ENCODE measurements at regions not wholly inside any gene's neighbourhood (a gene's known extent, or its start where the extent isn't known, plus 50 kb on each side); places are given as distances from the start of the nearest gene placed in this dataset.

- DNase-seq (ENCODE audit: low read depth, low spot score) = no peak
- Histone ChIP-seq H3K9ac (ENCODE audit: insufficient read length, low read depth) (no peak overlapping the region), H3K4me3 (ENCODE audit: insufficient read length, low read depth) (no peak overlapping the region), H3K36me3 (ENCODE audit: insufficient read depth, insufficient read length, low read length) (no peaks in the 10 kb centered on the region), H3K9me3 (ENCODE audit: insufficient read depth, low read length) (no peaks in the 10 kb centered on the region), H3K27me3 (ENCODE audit: insufficient read depth, insufficient read length) (no peaks in the 10 kb centered on the region), H3K4me1 (ENCODE audit: insufficient read depth, insufficient read length) (no peaks in the 10 kb centered on the region)
- TF ChIP-seq ZNF274 (IDR thresholded peaks at IDR 0.05; ENCODE audit: low read depth, low read length) = no peak
- no peak for TF ChIP-seq SUZ12 (IDR thresholded peaks at IDR 0.05; ENCODE audit: extremely low read depth, insufficient read depth, insufficient read length)
- TF ChIP-seq YY1 (IDR thresholded peaks at IDR 0.05; ENCODE audit: insufficient read depth, insufficient read length) = no peak
Observed at GRCh38 chr3:144463911-144464310, 492.3 kb downstream of the DIPK2A start.

- no peak for TF ChIP-seq SUZ12 (IDR thresholded peaks at IDR 0.05; ENCODE audit: extremely low read depth, insufficient read depth, insufficient read length)
- no peak for TF ChIP-seq YY1 (IDR thresholded peaks at IDR 0.05; ENCODE audit: insufficient read depth, insufficient read length)
- TF ChIP-seq ZNF274 (IDR thresholded peaks at IDR 0.05; ENCODE audit: low read depth, low read length) = no peak
- Histone ChIP-seq H3K4me1 (ENCODE audit: insufficient read depth, insufficient read length) (no peaks in the 10 kb centered on the region), H3K9ac (ENCODE audit: insufficient read length, low read depth) (no peak overlapping the region), H3K4me3 (ENCODE audit: insufficient read length, low read depth) (no peak overlapping the region), H3K9me3 (ENCODE audit: insufficient read depth, low read length) (no peaks in the 10 kb centered on the region), H3K27me3 (ENCODE audit: insufficient read depth, insufficient read length) (no peaks in the 10 kb centered on the region), H3K36me3 (ENCODE audit: insufficient read depth, insufficient read length, low read length) (no peaks in the 10 kb centered on the region)
- no peak for DNase-seq (ENCODE audit: low read depth, low spot score)
Observed at GRCh38 chr3:144466114-144466513, 494.5 kb downstream of the DIPK2A start.

GRCh38 chr3:144466540-144466939 lies 494.9 kb downstream of the DIPK2A start:
- Histone ChIP-seq H3K4me3 (ENCODE audit: insufficient read length, low read depth) (no peak overlapping the region), H3K27me3 (ENCODE audit: insufficient read depth, insufficient read length) (no peaks in the 10 kb centered on the region), H3K9ac (ENCODE audit: insufficient read length, low read depth) (no peak overlapping the region), H3K9me3 (ENCODE audit: insufficient read depth, low read length) (no peaks in the 10 kb centered on the region), H3K36me3 (ENCODE audit: insufficient read depth, insufficient read length, low read length) (no peaks in the 10 kb centered on the region), H3K4me1 (ENCODE audit: insufficient read depth, insufficient read length) (no peaks in the 10 kb centered on the region)
- DNase-seq (ENCODE audit: low read depth, low spot score) = no peak
- no peak for TF ChIP-seq YY1 (IDR thresholded peaks at IDR 0.05; ENCODE audit: insufficient read depth, insufficient read length)
- no peak for TF ChIP-seq SUZ12 (IDR thresholded peaks at IDR 0.05; ENCODE audit: extremely low read depth, insufficient read depth, insufficient read length)
- no peak for TF ChIP-seq ZNF274 (IDR thresholded peaks at IDR 0.05; ENCODE audit: low read depth, low read length)

GRCh38 chr3:144470666-144471065 lies 499.0 kb downstream of the DIPK2A start:
- Histone ChIP-seq H3K9ac (ENCODE audit: insufficient read length, low read depth) (no peak overlapping the region), H3K4me3 (ENCODE audit: insufficient read length, low read depth) (no peak overlapping the region), H3K36me3 (ENCODE audit: insufficient read depth, insufficient read length, low read length) (no peaks in the 10 kb centered on the region), H3K27me3 (ENCODE audit: insufficient read depth, insufficient read length) (no peaks in the 10 kb centered on the region), H3K9me3 (ENCODE audit: insufficient read depth, low read length) (no peaks in the 10 kb centered on the region), H3K4me1 (ENCODE audit: insufficient read depth, insufficient read length) (no peaks in the 10 kb centered on the region)
- DNase-seq (ENCODE audit: low read depth, low spot score) = no peak
- TF ChIP-seq ZNF274 (IDR thresholded peaks at IDR 0.05; ENCODE audit: low read depth, low read length) (no peak), YY1 (IDR thresholded peaks at IDR 0.05; ENCODE audit: insufficient read depth, insufficient read length) (no peak), SUZ12 (IDR thresholded peaks at IDR 0.05; ENCODE audit: extremely low read depth, insufficient read depth, insufficient read length) (no peak)

GRCh38 chr3:144477593-144477992 lies 506.0 kb downstream of the DIPK2A start:
- H3K9ac ChIP-seq (ENCODE audit: insufficient read length, low read depth) = no peak overlapping the region
- DNase-seq (ENCODE audit: low read depth, low spot score) = no peak
- H3K4me1 ChIP-seq (ENCODE audit: insufficient read depth, insufficient read length) = no peaks in the 10 kb centered on the region
- H3K27me3 ChIP-seq (ENCODE audit: insufficient read depth, insufficient read length) = no peaks in the 10 kb centered on the region
- TF ChIP-seq SUZ12 (IDR thresholded peaks at IDR 0.05; ENCODE audit: extremely low read depth, insufficient read depth, insufficient read length) (no peak), ZNF274 (IDR thresholded peaks at IDR 0.05; ENCODE audit: low read depth, low read length) (no peak), YY1 (IDR thresholded peaks at IDR 0.05; ENCODE audit: insufficient read depth, insufficient read length) (no peak)
- H3K4me3 ChIP-seq (ENCODE audit: insufficient read length, low read depth) = no peak overlapping the region
- H3K36me3 ChIP-seq (ENCODE audit: insufficient read depth, insufficient read length, low read length) = no peaks in the 10 kb centered on the region
- no peaks in the 10 kb centered on the region for H3K9me3 ChIP-seq (ENCODE audit: insufficient read depth, low read length)

GRCh38 chr3:144480416-144480919 lies 508.8 kb downstream of the DIPK2A start:
- Histone ChIP-seq H3K9me3 (ENCODE audit: insufficient read depth, low read length) (no peaks in the 10 kb centered on the region), H3K27me3 (ENCODE audit: insufficient read depth, insufficient read length) (no peaks in the 10 kb centered on the region), H3K4me3 (ENCODE audit: insufficient read length, low read depth) (no peak overlapping the region), H3K36me3 (ENCODE audit: insufficient read depth, insufficient read length, low read length) (no peaks in the 10 kb centered on the region), H3K9ac (ENCODE audit: insufficient read length, low read depth) (no peak overlapping the region), H3K4me1 (ENCODE audit: insufficient read depth, insufficient read length) (no peaks in the 10 kb centered on the region)
- no peak for DNase-seq (ENCODE audit: low read depth, low spot score)
- TF ChIP-seq SUZ12 (IDR thresholded peaks at IDR 0.05; ENCODE audit: extremely low read depth, insufficient read depth, insufficient read length) = no peak
- TF ChIP-seq ZNF274 (IDR thresholded peaks at IDR 0.05; ENCODE audit: low read depth, low read length) = no peak
- no peak for TF ChIP-seq YY1 (IDR thresholded peaks at IDR 0.05; ENCODE audit: insufficient read depth, insufficient read length)

- no peaks in the 10 kb centered on the region for H3K4me1 ChIP-seq (ENCODE audit: insufficient read depth, insufficient read length)
- H3K36me3 ChIP-seq (ENCODE audit: insufficient read depth, insufficient read length, low read length) = no peaks in the 10 kb centered on the region
- no peaks in the 10 kb centered on the region for H3K27me3 ChIP-seq (ENCODE audit: insufficient read depth, insufficient read length)
- H3K9me3 ChIP-seq (ENCODE audit: insufficient read depth, low read length) = no peaks in the 10 kb centered on the region
- H3K9ac ChIP-seq (ENCODE audit: insufficient read length, low read depth) = no peak overlapping the region
- H3K4me3 ChIP-seq (ENCODE audit: insufficient read length, low read depth) = no peak overlapping the region
- TF ChIP-seq SUZ12 (IDR thresholded peaks at IDR 0.05; ENCODE audit: extremely low read depth, insufficient read depth, insufficient read length) (no peak), ZNF274 (IDR thresholded peaks at IDR 0.05; ENCODE audit: low read depth, low read length) (no peak), YY1 (IDR thresholded peaks at IDR 0.05; ENCODE audit: insufficient read depth, insufficient read length) (no peak)
- DNase-seq (ENCODE audit: low read depth, low spot score) = no peak
Observed at GRCh38 chr3:144482876-144483275, 511.3 kb downstream of the DIPK2A start.

All from NT2/D1 (cell line).